ENCODE measurements at regions not wholly inside any gene's neighbourhood (a gene's known extent, or its start where the extent isn't known, plus 50 kb on each side); places are given as distances from the start of the nearest gene placed in this dataset.

DNA sequence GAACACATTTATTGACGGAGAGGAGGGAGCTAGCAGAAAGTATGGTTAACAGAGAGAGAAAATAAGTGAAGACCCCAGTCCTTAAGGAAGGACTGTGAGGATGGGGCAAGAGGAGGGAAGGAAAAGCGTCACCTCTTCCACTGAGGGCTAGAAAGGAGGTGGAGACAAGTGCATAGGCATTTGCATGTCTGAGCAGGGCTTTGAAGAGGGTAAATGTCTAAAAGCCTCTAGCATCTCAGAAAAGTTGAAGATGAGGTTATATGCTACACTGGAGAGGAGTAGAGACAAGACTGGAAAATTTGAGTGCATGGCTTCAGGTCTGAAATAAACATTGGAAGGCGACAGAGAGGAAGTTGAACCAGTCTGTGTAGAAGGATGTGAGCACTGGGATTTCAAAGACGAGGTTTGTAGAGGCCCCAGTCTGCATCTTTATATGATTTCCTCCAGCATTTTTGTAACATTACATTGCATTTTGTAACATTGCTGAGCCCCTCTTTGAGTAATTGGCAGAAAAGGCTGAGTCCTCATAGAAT is 98.5 kb upstream of the IFNG-AS1 start:
- TF ChIP-seq CTCF (IDR thresholded peaks at IDR 0.05; ENCODE audit: low read depth, low read length, poor library complexity, severe bottlenecking), result no peak
- TF ChIP-seq EZH2phosphoT487 (IDR thresholded peaks at IDR 0.05; ENCODE audit: borderline replicate concordance, low read length), result no peak
